NOMO-1 treated with DMSO at 0.1 percent for 48 hours (cell line): ENCODE measurements at regions not wholly inside any gene's neighbourhood (a gene's known extent, or its start where the extent isn't known, plus 50 kb on each side); places are given as distances from the start of the nearest gene placed in this dataset.

ENCODE experiments used
- DNase-seq: peaks from one replicate; lab custom pipeline; 2025; ENCODE audit not compliant: unreplicated experiment; lab: John Stamatoyannopoulos, UW

GRCh38 chr1:59018860-59019259 is 235.0 kb upstream of the JUN start:
- no peak for DNase-seq

- peak; percentile 90 for DNase-seq
These were observed 236.5 kb upstream of the JUN start for GRCh38 chr1:59020151-59020997.

DNA sequence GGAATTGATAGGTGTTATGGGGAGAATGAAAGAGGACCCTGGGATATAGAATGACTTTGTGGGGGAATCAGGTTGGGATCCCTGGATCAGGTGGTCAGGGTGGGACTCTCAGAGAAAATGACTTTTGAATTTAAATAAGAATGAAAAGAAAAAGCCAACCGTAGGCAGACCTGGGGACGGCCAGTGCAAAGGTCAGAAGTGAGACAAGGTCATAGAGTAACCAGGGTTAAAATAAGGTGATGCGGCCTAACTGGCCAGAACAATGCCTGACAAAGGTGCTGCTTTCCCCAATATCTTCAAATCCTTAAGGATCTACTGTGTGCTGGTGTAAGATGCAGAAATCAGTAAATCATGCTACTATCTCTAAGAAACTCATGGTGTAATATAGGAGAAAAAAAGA is 238.4 kb upstream of the JUN start:
- no peak for DNase-seq

- DNase-seq, result no peak
These were observed 239.0 kb upstream of the JUN start for GRCh38 chr1:59022799-59023198.

DNA sequence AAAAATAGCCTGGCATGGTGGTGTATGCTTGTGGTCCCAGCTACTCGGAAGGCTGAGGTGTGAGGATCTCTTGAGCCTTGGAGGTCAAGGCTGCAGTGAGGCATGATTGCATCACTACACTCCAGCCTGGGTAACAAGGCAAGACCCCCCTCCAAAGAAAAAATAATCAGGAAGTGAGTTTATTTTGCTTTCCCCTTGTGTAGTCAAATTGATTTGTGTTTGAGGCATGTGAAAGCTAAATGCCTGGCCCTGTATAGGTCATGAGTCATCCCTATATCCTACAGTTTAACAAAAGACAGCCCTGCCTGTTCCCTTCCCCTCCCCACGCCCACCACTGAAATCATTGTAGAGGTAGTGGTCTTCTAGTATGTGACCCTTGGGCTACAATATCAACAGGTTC is 241.4 kb upstream of the JUN start:
- DNase-seq, result no peak

GRCh38 chr1:59025898-59026426 is 242.1 kb upstream of the JUN start:
- no peak for DNase-seq

- no peak for DNase-seq
These were observed 242.7 kb upstream of the JUN start for GRCh38 chr1:59026472-59026948.

GRCh38 chr1:59027177-59027576 is 243.3 kb upstream of the JUN start:
- no peak for DNase-seq

GRCh38 chr1:59028048-59028447 is 244.2 kb upstream of the JUN start:
- DNase-seq, result no peak

DNA sequence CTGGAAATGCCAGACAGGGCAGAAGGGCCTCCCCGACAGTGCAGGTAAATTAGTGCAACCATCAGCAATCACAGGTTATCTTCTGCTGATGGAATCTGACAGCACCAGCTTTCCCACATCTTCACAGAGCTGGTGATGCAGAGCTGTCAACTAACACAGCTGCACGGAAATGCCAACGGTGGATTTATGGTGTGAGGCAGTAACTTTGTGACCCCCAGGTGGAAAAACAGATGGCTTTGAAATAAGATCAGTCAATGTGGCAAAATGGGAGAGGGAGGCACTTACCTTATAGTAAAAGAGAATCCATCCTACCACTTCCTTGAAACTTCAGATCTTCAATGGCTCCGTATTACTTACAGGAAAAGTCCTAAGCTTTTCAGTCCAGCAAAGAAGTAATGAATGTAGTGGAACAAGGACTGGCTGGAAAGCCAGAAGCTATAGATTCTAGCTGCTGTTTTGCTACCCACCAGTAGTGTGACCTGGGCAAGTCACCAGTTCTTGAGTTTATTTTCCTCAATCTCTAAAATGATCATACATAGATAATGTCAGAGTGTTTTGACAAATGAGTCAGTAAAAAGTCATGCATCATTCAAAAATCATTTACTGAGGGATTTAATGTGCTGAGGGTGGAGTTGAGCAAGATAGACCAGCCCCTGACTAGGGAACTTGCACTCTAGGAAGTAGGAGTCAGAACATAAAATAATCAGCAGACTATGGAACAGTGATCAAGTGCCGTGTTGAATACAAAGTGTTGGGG is 245.7 kb upstream of the JUN start:
- no peak for DNase-seq

DNA sequence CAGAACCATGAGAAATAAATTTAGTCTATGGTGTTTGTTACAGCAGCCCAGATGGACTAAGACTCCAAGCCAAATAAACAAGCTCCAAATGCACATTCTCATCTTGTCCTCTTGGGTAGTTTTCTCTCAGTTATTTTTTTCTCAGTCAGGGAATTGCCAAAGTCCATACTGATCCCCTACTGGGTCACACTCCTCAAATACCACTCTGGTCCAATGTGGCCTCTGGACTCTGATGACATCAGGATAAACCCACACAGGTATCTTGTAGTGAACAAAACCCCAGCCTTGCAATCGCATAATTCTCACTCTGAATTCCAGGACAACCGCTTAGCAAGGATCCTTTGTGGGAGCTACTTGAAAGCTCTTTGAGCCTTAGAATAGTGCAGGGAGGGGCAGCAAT is 248.4 kb upstream of the JUN start:
- DNase-seq, result no peak

- DNase-seq, result no peak
These were observed 249.9 kb upstream of the JUN start for GRCh38 chr1:59033761-59034160.

- DNase-seq, result no peak
These were observed 251.1 kb upstream of the JUN start for GRCh38 chr1:59034925-59035324.

DNA sequence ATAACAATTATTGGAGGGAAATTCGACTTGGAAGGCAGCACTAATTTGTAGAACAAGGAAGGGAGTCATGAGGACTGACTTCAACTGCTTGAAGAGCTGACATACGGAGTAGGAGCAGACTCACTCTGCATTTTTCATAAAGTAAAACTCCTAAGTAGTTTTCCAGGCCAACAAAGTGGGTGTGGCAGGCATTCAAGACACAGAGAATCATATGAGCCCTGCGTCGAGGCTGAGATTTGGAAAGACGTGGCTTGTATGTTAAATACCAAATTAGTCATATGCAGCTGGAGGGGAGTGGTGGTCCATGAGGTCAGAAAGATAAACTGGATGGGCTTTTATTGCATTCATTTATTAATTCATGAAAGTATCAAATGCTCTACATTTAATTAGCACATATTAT is 255.7 kb upstream of the JUN start:
- no peak for DNase-seq

DNA sequence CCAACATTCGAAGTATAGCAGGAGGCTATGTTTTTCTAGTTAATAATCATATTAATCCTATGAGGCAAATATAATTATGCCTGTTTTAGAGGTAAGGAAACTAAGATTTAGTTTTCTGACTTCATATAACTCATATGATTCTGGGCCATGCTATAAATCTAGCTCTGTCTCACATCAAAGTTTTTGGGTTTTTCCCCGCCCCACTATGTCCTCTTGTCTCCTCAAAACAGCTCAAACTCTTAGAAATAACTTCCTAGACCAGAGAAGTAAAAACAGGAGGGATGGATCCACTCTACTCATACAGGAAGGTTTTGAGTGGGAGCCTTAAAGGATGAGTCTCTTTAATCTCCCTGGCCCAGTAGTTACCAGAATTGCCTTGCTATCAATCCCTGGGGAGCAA is 256.4 kb upstream of the FGGY start:
- no peak for DNase-seq

DNA sequence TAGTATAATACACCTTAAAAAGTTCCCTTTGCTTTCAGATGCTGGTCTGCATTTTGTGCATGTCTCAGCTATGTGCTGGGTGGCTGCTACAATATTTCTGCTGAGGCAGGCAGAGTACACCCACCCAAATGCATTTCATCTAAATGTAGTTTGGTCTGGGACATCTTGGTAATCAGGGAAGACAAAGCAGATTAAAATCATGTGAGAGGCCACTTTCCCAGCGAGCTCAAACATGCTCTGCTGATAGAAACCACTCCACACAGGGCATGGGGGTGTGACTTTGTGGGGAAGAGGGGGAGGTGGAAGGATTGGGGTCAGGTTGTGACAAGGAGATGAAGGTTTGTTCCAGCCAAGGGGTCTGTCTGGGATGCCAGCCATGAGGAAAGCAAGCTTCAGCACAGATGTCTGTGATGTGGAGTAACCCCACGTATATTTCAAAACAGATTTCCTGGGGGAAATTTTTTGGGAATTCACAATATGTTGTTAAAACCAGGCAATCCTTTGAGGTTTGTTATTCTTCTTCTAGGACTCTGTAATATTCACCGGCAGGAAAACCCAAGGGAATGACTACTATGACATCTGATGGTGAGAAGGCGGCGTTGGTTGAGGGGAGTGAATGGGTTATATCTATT is 255.1 kb upstream of the FGGY start:
- DNase-seq, result no peak

- DNase-seq, result no peak
These were observed 253.1 kb upstream of the FGGY start for GRCh38 chr1:59043796-59044195.

DNA sequence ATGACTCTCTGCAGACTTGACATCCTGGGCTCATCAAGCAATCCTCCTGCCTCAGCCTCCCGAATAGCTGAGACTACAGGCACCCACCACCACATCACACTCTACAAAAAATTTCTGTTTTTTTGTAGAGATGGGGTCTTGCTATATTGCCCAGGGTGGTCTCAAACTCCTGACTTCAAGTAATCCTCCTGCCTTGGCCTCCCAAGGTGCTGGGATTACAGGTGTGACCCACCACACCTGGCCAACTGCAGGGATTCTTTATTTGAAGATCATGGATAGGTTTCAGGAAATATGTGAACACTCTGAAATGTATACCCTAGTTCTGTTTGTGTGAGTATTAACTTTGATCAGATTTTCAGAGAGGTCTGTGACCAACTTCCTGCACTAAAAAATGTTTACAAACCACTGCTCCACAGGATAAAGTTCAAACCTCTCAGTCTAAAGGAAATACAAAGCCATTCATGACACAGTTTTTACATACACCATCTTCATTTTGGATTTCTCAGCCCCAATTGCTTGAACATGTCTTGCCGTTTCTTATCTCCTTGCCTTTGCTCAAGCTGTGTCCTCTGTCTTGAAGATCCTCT is 252.3 kb upstream of the FGGY start:
- DNase-seq, result no peak

DNA sequence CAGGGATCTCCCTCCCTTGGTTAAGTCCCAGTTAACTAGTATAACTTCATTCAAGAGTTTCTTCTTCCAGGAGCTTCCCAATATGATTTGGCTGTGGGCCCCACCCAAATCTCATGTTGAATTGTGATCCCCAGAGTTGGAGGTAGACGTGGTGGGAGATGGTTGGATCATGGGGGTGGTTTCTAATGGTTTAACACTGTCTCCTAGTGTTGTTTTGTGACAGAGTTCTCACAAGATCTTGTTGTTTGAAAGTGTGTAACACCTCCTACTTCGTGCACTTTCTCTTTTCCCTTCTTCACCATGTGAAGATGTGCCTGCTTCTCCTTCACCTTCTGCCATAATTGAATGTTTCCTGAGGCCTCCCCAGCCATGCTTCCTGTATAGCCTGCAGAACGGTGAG is 251.8 kb upstream of the FGGY start:
- DNase-seq, result no peak

DNA sequence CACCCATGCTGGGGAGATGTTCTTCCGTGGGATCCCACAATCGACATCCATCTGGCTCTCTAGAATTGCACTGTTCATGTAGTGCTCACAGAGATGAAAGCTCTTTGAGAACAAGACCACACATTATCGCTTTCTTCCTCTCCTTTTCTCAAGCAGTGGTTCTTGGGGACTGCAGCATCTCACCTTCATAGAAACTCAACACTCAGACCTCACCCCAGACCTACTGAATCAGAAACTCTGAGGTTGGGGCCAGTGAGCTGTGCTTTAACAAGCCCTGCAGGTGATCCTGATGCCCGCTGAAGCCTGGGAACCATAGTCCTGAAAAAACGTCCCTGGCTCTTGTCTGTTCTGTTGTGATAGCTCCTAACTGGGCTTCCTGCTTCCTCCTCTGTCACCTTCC is 251.3 kb upstream of the FGGY start:
- DNase-seq, result no peak

- no peak for DNase-seq
These were observed 250.8 kb upstream of the FGGY start for GRCh38 chr1:59046134-59046533.
